ENCODE measurements at regions not wholly inside any gene's neighbourhood (a gene's known extent, or its start where the extent isn't known, plus 50 kb on each side); places are given as distances from the start of the nearest gene placed in this dataset.

- no peak for DNase-seq
These were observed 167.9 kb upstream of the SPATS2L start for GRCh38 chr2:200138391-200139124.

GRCh38 chr2:200144571-200144970 lies 161.9 kb upstream of the SPATS2L start:
- DNase-seq = no peak

- no peak for DNase-seq
These were observed 160.0 kb upstream of the SPATS2L start for GRCh38 chr2:200146501-200146900.

- DNase-seq = no peak
These were observed 159.1 kb upstream of the SPATS2L start for GRCh38 chr2:200147371-200147770.

- no peak for DNase-seq
These were observed 158.1 kb upstream of the SPATS2L start for GRCh38 chr2:200148366-200148765.

- no peak for DNase-seq
These were observed 155.9 kb upstream of the SPATS2L start for GRCh38 chr2:200150411-200151086.

GRCh38 chr2:200155652-200156051 lies 150.8 kb upstream of the SPATS2L start:
- no peak for DNase-seq

- DNase-seq = peak in 1 of 14 donors; percentile 5
These were observed 150.2 kb upstream of the SPATS2L start for GRCh38 chr2:200156166-200156835.

GRCh38 chr2:200158647-200159356 lies 147.7 kb upstream of the SPATS2L start:
- DNase-seq = no peak

- no peak for DNase-seq
These were observed 147.2 kb upstream of the SPATS2L start for GRCh38 chr2:200159357-200159707.

GRCh38 chr2:200159829-200160781 lies 146.4 kb upstream of the SPATS2L start:
- DNase-seq = no peak

- no peak for DNase-seq
These were observed 145.0 kb upstream of the SPATS2L start for GRCh38 chr2:200161458-200161857.

GRCh38 chr2:200165687-200166086 lies 140.8 kb upstream of the SPATS2L start:
- DNase-seq = no peak

GRCh38 chr2:200168641-200169555 lies 137.6 kb upstream of the SPATS2L start:
- DNase-seq = no peak

- DNase-seq = no peak
These were observed 136.3 kb upstream of the SPATS2L start for GRCh38 chr2:200170221-200170620.

GRCh38 chr2:200171731-200172482 lies 134.6 kb upstream of the SPATS2L start:
- no peak for DNase-seq

- no peak for DNase-seq
These were observed 134.0 kb upstream of the SPATS2L start for GRCh38 chr2:200172521-200172920.

- DNase-seq = no peak
These were observed 133.4 kb upstream of the SPATS2L start for GRCh38 chr2:200172944-200173581.

- no peak for DNase-seq
These were observed 132.8 kb upstream of the SPATS2L start for GRCh38 chr2:200173691-200174090.
